ENCODE measurements at regions not wholly inside any gene's neighbourhood (a gene's known extent, or its start where the extent isn't known, plus 50 kb on each side); places are given as distances from the start of the nearest gene placed in this dataset.

DNA sequence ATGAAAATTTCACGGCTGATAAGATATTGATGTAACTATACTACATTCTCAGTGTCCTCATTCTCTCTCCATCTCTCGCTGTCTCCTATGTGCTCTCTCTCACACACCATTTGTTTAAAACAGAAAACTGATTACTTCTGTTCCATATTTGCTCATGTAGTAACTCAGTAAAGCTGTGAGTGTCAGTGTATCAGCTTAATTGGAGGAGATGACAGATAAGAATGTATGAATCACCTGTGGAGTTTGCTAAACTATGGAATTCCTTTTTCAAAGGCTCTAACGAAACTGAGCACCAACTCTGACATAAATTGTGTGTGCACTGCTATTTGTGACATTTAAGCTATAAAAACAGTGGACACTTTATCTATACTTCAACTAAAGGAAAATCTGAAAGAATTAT lies 1080.0 kb downstream of the DSC3 start:
- DNase-seq: no peak
- no peaks in the 10 kb centered on the region for H3K79me2 ChIP-seq (ENCODE audit: insufficient read depth, low read length)
- no peaks in the 10 kb centered on the region for H3K4me1 Mint-ChIP-seq
- no peaks in the 10 kb centered on the region for H3K27me3 Mint-ChIP-seq (ENCODE audit: low read depth)
- H3K14ac ChIP-seq (ENCODE audit: insufficient read depth, low read length): no peak overlapping the region
- H4K91ac ChIP-seq (ENCODE audit: insufficient read length, low read depth, low read length): no peak overlapping the region
- no peak overlapping the region for H2AFZ ChIP-seq (ENCODE audit: low read length)
- no peaks in the 10 kb centered on the region for H3K36me3 Mint-ChIP-seq (ENCODE audit: insufficient read depth in 1 of 3, low read depth in 3 of 3)
- H3K4me1 ChIP-seq (ENCODE audit: insufficient read depth, low read length): no peaks in the 10 kb centered on the region
- no peak overlapping the region for H2BK5ac ChIP-seq (ENCODE audit: insufficient read length, low read length)
- no peaks in the 10 kb centered on the region for H3K27me3 ChIP-seq (ENCODE audit: insufficient read depth, low read length)
- no peak overlapping the region for H3K23ac ChIP-seq (ENCODE audit: insufficient read length, low read depth, low read length)
- H3K79me1 ChIP-seq (ENCODE audit: insufficient read depth, low read depth, low read length, poor library complexity, severe bottlenecking): no peaks in the 10 kb centered on the region
- H2BK15ac ChIP-seq (ENCODE audit: low read depth, low read length): no peak overlapping the region
- no peak overlapping the region for H4K5ac ChIP-seq (ENCODE audit: insufficient read length, low read depth, low read length)
- no peak overlapping the region for H2AK5ac ChIP-seq (ENCODE audit: insufficient read length, low read length)
- H3K27ac ChIP-seq (ENCODE audit: insufficient read length, low read depth, low read length): no peak overlapping the region
- H2BK120ac ChIP-seq (ENCODE audit: low read depth, low read length, poor library complexity, severe bottlenecking): no peak overlapping the region
- H3K56ac ChIP-seq (ENCODE audit: insufficient read length, low read depth, low read length): no peak overlapping the region
- H4K8ac ChIP-seq (replicated peaks; ENCODE audit: insufficient read length, low read depth, low read length): no peak overlapping the region
- H3K9me3 ChIP-seq (ENCODE audit: control insufficient read depth, low read depth, low read length): no peaks in the 10 kb centered on the region
- H3T11ph ChIP-seq (ENCODE audit: low read length): no peak overlapping the region
- H3K18ac ChIP-seq (ENCODE audit: insufficient read length, low read depth, low read length): no peak overlapping the region
- H3K27ac Mint-ChIP-seq: no peak overlapping the region
- H3K9me3 Mint-ChIP-seq: no peaks in the 10 kb centered on the region
- WGBS (ENCODE audit: extremely low coverage, insufficient read length, low lambda C conversion rate): no CpG with 5 or more reads among the region's 3 CpGs
- no peak overlapping the region for H2BK12ac ChIP-seq (ENCODE audit: insufficient read length, low read depth, low read length)
- H3K4me3 Mint-ChIP-seq: no peak overlapping the region
- H3K23me2 ChIP-seq (ENCODE audit: insufficient read length, low read depth, low read length, poor library complexity, severe bottlenecking): no peaks in the 10 kb centered on the region
- no peaks in the 10 kb centered on the region for H4K20me1 ChIP-seq (ENCODE audit: control insufficient read depth, insufficient read depth, insufficient read length)
- TF ChIP-seq, protein P1, sequence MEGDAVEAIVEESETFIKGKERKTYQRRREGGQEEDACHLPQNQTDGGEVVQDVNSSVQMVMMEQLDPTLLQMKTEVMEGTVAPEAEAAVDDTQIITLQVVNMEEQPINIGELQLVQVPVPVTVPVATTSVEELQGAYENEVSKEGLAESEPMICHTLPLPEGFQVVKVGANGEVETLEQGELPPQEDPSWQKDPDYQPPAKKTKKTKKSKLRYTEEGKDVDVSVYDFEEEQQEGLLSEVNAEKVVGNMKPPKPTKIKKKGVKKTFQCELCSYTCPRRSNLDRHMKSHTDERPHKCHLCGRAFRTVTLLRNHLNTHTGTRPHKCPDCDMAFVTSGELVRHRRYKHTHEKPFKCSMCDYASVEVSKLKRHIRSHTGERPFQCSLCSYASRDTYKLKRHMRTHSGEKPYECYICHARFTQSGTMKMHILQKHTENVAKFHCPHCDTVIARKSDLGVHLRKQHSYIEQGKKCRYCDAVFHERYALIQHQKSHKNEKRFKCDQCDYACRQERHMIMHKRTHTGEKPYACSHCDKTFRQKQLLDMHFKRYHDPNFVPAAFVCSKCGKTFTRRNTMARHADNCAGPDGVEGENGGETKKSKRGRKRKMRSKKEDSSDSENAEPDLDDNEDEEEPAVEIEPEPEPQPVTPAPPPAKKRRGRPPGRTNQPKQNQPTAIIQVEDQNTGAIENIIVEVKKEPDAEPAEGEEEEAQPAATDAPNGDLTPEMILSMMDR (conservative IDR thresholded peaks at IDR 0.05): no peak
- no peak overlapping the region for H3K9ac ChIP-seq (ENCODE audit: extremely low read depth, insufficient read length, low read length)
- no peak overlapping the region for H2BK20ac ChIP-seq (ENCODE audit: low read depth, low read length, poor library complexity, severe bottlenecking)
- no peak overlapping the region for H3K4me2 ChIP-seq (ENCODE audit: insufficient read depth, insufficient read length, low read length)
- no peak overlapping the region for H3K4ac ChIP-seq (ENCODE audit: low read depth, low read length)
